ENCODE measurements at regions not wholly inside any gene's neighbourhood (a gene's known extent, or its start where the extent isn't known, plus 50 kb on each side); places are given as distances from the start of the nearest gene placed in this dataset.

DNA sequence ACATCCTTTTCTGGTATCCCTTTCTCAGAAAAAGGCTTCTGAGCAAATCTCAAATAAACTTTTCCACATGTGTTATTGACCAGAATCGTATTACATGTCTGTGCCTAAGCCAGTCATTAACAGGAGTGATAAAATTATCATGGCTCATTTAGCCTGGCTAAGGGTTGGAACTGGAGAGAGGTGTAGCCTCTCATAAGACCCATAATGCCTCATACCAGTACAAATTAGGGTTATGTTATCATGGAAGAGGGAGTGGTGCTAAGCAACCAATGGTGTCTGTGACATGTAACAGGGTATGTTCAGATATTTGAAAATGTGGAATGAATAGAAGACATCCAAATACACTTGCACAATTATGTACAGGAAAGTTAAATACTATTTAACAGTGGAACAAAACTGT, 99.6 kb upstream of the CCDC160 start:
- TF ChIP-seq CTCF (IDR thresholded peaks at IDR 0.05) (no peak), POLR2A (IDR thresholded peaks at IDR 0.05) (no peak)
